OCI-LY7 (cell line): ENCODE measurements at regions not wholly inside any gene's neighbourhood (a gene's known extent, or its start where the extent isn't known, plus 50 kb on each side); places are given as distances from the start of the nearest gene placed in this dataset.

Experiments used
- BruUV-seq: library from RNA; stranded (reverse); fragments of 400-500 nt; replicated peaks from 2 replicates; lab custom pipeline; 2021; lab: Mats Ljungman, UMichigan
- CTCF ChIA-PET: fragments of 300-600 bp; sonication (Branson Sonifier 250); formaldehyde crosslinking; loops from one replicate; lab custom pipeline; 2022; ENCODE audit warnings: antibody characterized with exemption; ENCODE audit not compliant: unreplicated experiment; lab: Charles Lee
- POLR2A ChIA-PET: fragments of 300-600 bp; sonication (Branson Sonifier 250); formaldehyde crosslinking; loops from one replicate; lab custom pipeline; 2022; ENCODE audit warnings: antibody characterized with exemption; lab: Charles Lee
- DNase-seq: peaks from one replicate; pipeline ENCODE4 v3.0.0-alpha.2; 2015; ENCODE audit warnings: low spot score
- H2AFZ ChIP-seq: fragments of 200-600 bp; sonication (generic), shearing (Covaris generic); 2 replicates; pipeline ENCODE4 v1.6.1; 2014; ENCODE audit warnings: mild to moderate bottlenecking, antibody characterized with exemption, low read length, moderate library complexity
- H3K27ac ChIP-seq: fragments of 200-600 bp; sonication (generic); 2 replicates; pipeline ENCODE4 v1.5.1; 2014; ENCODE audit warnings: mixed run types, low read depth, mild to moderate bottlenecking, moderate library complexity, low read length, inconsistent platforms; ENCODE audit not compliant: poor library complexity, severe bottlenecking
- H3K36me3 ChIP-seq: fragments of 200-600 bp; sonication (generic); 2 replicates; pipeline ENCODE4 v1.6.1; 2014; ENCODE audit warnings: mild to moderate bottlenecking, antibody characterized with exemption, low read length, moderate library complexity, mixed read lengths; ENCODE audit not compliant: insufficient read depth
- H3K4me1 ChIP-seq: fragments of 200-600 bp; sonication (generic); 2 replicates; pipeline ENCODE4 v1.5.1; 2014; ENCODE audit warnings: mild to moderate bottlenecking, low read length; ENCODE audit not compliant: insufficient read depth, poor library complexity, severe bottlenecking
- H3K4me2 ChIP-seq: fragments of 200-600 bp; sonication (generic); 2 replicates; pipeline ENCODE4 v1.6.1; 2014; ENCODE audit warnings: mild to moderate bottlenecking, low read length
- H3K4me3 ChIP-seq: fragments of 200-600 bp; sonication (generic); 2 replicates; pipeline ENCODE4 v1.5.1; 2014; ENCODE audit warnings: mild to moderate bottlenecking, low read depth, low read length; ENCODE audit not compliant: poor library complexity, severe bottlenecking
- H3K79me2 ChIP-seq: fragments of 200-600 bp; sonication (generic); 2 replicates; pipeline ENCODE4 v1.6.1; 2016; ENCODE audit warnings: low read depth, mild to moderate bottlenecking, low read length, moderate library complexity, mixed read lengths; ENCODE audit not compliant: insufficient read depth
- H3K9me2 ChIP-seq: fragments of 200-600 bp; sonication (generic); 2 replicates; pipeline ENCODE4 v1.6.1; 2016; ENCODE audit warnings: mild to moderate bottlenecking, low read length, mixed read lengths; ENCODE audit not compliant: insufficient read depth
- H3K9me3 ChIP-seq: fragments of 200-600 bp; sonication (generic); 2 replicates; pipeline ENCODE4 v1.6.1; 2014; ENCODE audit warnings: mild to moderate bottlenecking, mixed run types, low read length, mixed read lengths
- H4K20me1 ChIP-seq: fragments of 200-600 bp; sonication (generic); 2 replicates; pipeline ENCODE4 v1.6.1; 2014; ENCODE audit warnings: mild to moderate bottlenecking, antibody characterized with exemption, low read length, moderate library complexity, mixed read lengths; ENCODE audit not compliant: insufficient read depth
- EZH2phosphoT487 ChIP-seq: fragments of 200-600 bp; sonication (generic); IDR thresholded peaks from 2 replicates; pipeline ENCODE4 v1.6.1; 2018; ENCODE audit warnings: low read depth, borderline replicate concordance, mild to moderate bottlenecking, mixed run types, antibody characterized with exemption, low read length, moderate library complexity, mixed read lengths
- intact Hi-C: fragments of 100-400 bp; cut with micrococcal nuclease; formaldehyde crosslinking; loops from one replicate; pipeline ENCODE4 v1.10.0; 2022; ENCODE audit not compliant: unreplicated experiment
- TF ChIP-seq, protein P1 (sequence below): fragments of 200-600 bp; sonication (generic); conservative IDR thresholded peaks from 2 replicates; pipeline ENCODE4 v1.5.1; 2014; ENCODE audit warnings: mild to moderate bottlenecking, antibody characterized with exemption, low read length, moderate library complexity, mixed read lengths

DNA sequence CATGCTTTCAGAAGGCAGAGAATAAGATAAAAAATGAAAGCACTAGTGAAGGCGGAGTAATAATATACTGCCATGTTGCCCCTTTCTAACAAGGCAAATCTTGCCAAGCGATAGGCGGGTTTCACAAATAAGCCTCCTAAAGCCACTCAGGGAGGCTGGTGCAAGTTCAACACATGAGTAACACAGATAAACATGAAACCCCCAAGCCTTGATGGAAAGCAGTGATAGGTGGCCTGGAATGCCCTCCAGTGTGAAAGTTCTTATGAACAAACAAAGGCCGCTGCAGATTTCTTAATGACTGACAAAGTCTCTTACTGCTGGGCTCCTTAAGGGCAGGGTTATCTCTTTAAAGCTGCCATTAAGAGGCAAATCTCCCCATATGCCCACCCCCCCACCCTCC is 154.7 kb downstream of the ZDHHC21 start:
- TF ChIP-seq, protein P1, sequence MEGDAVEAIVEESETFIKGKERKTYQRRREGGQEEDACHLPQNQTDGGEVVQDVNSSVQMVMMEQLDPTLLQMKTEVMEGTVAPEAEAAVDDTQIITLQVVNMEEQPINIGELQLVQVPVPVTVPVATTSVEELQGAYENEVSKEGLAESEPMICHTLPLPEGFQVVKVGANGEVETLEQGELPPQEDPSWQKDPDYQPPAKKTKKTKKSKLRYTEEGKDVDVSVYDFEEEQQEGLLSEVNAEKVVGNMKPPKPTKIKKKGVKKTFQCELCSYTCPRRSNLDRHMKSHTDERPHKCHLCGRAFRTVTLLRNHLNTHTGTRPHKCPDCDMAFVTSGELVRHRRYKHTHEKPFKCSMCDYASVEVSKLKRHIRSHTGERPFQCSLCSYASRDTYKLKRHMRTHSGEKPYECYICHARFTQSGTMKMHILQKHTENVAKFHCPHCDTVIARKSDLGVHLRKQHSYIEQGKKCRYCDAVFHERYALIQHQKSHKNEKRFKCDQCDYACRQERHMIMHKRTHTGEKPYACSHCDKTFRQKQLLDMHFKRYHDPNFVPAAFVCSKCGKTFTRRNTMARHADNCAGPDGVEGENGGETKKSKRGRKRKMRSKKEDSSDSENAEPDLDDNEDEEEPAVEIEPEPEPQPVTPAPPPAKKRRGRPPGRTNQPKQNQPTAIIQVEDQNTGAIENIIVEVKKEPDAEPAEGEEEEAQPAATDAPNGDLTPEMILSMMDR, result no peak
- no peak for TF ChIP-seq EZH2phosphoT487
- Histone ChIP-seq H3K36me3 (no peaks in the 10 kb centered on the region), H3K27ac (no peak overlapping the region), H3K4me1 (no peaks in the 10 kb centered on the region), H3K4me3 (no peak overlapping the region), H3K9me2 (no peaks in the 10 kb centered on the region), H4K20me1 (no peaks in the 10 kb centered on the region), H3K4me2 (no peak overlapping the region), H2AFZ (no peak overlapping the region), H3K9me3 (no peaks in the 10 kb centered on the region), H3K79me2 (no peaks in the 10 kb centered on the region)
- BruUV-seq, result no TSS peak
- intact Hi-C loops, result no loop called here
- ChIA-PET POLR2A (interaction anchor here (0.6 kb wide), 1 partner anchor 240 kb away, joined by 6 read pairs; no protein-coding TSS in a partner anchor), CTCF (no interaction called here)
- DNase-seq, result no peak

DNA sequence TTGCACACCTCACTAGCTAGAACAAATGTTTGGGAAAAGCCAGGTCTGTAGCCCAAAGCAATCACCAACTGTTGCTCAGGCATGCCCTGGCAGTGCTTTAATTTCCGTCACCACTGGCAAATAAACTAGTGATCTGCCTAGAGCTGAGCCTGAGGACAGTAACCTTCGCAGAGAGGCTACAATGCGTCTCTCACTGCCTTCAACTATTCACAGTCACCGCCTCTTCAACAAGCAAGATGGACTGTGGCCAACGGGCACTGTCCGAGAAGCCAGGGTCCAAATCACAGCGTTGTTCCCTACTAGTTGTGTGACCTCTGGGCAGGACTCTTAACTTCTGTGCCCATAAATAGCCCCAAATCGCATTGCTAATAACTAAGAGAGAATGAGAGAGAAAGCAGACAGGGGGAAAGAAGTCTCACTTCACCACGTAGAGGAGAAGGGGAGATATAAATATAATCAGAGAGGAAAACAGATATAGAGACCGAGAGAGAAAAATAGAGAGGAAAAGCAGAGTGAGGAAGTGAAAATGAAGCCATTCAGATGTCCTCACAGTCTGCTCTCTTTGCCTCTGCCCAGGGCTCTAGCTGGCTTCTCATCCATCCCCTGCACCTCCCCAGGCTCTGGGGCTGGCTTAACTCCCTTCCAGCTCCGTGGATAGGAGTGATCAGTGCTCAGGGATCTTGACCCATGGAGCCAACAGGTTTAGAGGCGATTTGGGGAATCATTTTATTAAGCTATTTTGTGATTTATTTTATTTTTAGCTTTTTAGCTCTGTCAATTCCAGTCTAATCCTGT is 157.9 kb downstream of the ZDHHC21 start:
- intact Hi-C loops, result no loop called here
- no TSS peak for BruUV-seq
- Histone ChIP-seq H3K79me2 (no peaks in the 10 kb centered on the region), H3K9me3 (no peaks in the 10 kb centered on the region), H3K4me1 (no peaks in the 10 kb centered on the region), H3K4me2 (no peak overlapping the region), H3K27ac (no peak overlapping the region), H3K36me3 (no peaks in the 10 kb centered on the region), H4K20me1 (no peaks in the 10 kb centered on the region), H3K9me2 (no peaks in the 10 kb centered on the region), H3K4me3 (no peak overlapping the region), H2AFZ (no peak overlapping the region)
- ChIA-PET CTCF (no interaction called here), POLR2A (interaction anchor here (0.5 to 1.0 kb wide), 2 partner anchors 80 to 168 kb away, joined by 3 to 4 read pairs; no protein-coding TSS in a partner anchor)
- DNase-seq, result no peak
- TF ChIP-seq, protein P1, result no peak
- TF ChIP-seq EZH2phosphoT487, result no peak
